ENCODE measurements at regions not wholly inside any gene's neighbourhood (a gene's known extent, or its start where the extent isn't known, plus 50 kb on each side); places are given as distances from the start of the nearest gene placed in this dataset.

DNA sequence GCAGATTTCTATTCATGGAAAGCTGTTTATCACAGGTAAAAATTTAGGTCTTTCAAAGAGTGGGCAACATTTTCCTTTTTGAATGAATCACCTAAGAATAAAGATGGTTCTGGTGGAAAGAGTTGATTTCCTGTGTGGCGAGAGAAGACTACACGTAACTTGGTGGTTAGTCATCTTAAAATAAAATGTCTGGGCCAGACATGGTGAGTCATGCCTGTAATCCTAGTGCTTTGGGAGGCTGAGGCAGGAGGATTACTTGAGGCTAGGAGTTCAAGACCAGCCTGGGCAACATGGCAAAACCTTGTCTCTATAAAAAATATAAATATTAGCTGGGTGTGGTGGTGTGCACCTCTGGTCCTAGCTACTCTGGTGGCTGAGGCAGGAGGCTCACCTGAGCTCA, 65.7 kb downstream of the DISP1 start:
- TF ChIP-seq ESRRG (CRISPR knock-in tag; IDR thresholded peaks at IDR 0.05) = no peak
- TF ChIP-seq ARNTL (CRISPR knock-in tag; IDR thresholded peaks at IDR 0.05; ENCODE audit: borderline replicate concordance, low read depth) = no peak
- peak; percentile 79; the same call in 1 of the 2 replicates for TF ChIP-seq OSR1 (CRISPR knock-in tag; IDR thresholded peaks at IDR 0.05)
- TF ChIP-seq TOX (CRISPR knock-in tag; IDR thresholded peaks at IDR 0.05; ENCODE audit: borderline replicate concordance) = no peak
- TF ChIP-seq, protein P1, sequence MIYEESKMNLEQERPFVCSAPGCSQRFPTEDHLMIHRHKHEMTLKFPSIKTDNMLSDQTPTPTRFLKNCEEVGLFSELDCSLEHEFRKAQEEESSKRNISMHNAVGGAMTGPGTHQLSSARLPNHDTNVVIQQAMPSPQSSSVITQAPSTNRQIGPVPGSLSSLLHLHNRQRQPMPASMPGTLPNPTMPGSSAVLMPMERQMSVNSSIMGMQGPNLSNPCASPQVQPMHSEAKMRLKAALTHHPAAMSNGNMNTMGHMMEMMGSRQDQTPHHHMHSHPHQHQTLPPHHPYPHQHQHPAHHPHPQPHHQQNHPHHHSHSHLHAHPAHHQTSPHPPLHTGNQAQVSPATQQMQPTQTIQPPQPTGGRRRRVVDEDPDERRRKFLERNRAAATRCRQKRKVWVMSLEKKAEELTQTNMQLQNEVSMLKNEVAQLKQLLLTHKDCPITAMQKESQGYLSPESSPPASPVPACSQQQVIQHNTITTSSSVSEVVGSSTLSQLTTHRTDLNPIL (CRISPR knock-in tag; IDR thresholded peaks at IDR 0.05; ENCODE audit: low read depth) = no peak
